HG02571 (cell line): ENCODE measurements at regions not wholly inside any gene's neighbourhood (a gene's known extent, or its start where the extent isn't known, plus 50 kb on each side); places are given as distances from the start of the nearest gene placed in this dataset.
"Not testable (repeated sequence)": the region's sequence is repeated elsewhere in the genome, so short reads cannot be mapped to it uniquely, and the experiment has no call there.

Source experiments
- ATAC-seq: cut with Tn5 transposase; IDR thresholded peaks from one replicate; pipeline ENCODE4 v1.9.1; 2021; ENCODE audit warnings: mild to moderate bottlenecking, moderate library complexity; ENCODE audit not compliant: unreplicated experiment

DNA sequence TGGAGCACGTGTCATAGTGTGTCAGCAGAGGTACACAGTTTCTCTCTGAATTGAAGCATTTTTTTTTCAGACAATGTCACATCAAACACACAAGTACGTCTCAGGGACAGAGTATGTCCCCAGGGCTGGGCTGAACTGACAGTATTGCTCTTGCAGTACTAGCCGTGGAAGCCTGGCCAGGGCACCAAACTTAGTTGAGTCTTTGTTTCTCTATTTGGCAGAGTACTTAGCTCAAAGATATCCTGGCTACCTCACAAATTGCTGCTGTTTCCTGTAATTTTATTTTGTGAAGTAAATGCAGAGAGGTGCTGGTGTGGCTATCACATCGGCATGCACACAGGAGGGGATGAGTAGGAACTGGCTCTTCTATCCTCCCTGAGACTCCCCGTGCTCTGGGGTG, 691.6 kb upstream of the HS6ST1 start:
- ATAC-seq = no peak

DNA sequence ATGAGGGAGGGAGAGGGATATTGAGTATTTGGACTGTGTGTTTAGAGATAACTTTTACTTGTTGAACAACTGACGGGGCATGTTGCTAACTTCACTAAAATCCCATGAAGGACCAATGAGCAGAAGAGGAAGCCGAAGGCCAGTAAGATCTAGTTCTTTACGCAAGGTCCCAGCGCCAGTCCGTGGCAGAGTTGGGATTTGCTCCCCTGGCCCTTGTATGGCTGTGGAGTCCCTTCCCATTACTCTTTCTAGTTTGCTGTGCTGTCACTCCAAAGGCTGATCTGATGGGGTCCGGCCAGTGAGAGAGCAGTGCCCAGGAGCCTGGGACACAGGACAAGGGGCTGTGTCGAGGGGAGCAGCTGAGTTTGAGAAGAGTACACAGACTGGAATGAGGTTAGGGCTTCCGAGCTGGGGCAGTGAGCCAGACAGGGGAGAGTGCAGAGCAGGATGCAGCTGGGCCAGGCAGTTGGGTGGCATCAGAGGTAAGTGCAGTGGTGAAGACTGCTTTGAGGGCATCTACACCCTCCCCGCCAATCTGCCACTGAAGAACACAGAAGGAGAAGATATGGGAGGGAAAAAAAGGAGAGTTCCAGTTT, 692.9 kb upstream of the HS6ST1 start:
- no peak for ATAC-seq

DNA sequence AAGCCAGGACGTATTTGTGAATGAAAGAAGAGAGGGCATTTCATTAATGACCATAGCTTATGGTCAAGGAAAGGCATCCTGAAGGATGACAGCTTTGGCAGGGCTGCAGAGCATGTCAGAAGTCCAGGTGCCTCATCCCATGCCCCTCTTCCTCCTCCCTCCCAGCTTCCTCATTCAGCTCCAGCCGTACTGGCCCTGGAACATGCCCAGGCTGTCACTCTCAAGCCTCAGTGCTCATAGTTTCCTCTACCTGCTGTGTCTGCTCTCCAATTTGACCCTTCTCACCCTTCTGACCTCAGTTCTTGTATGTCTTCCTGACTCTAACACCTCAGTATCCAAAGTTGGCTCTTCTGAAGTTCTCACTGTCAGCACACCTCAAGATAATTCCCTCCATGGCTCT, 695.8 kb upstream of the HS6ST1 start:
- ATAC-seq = no peak

DNA sequence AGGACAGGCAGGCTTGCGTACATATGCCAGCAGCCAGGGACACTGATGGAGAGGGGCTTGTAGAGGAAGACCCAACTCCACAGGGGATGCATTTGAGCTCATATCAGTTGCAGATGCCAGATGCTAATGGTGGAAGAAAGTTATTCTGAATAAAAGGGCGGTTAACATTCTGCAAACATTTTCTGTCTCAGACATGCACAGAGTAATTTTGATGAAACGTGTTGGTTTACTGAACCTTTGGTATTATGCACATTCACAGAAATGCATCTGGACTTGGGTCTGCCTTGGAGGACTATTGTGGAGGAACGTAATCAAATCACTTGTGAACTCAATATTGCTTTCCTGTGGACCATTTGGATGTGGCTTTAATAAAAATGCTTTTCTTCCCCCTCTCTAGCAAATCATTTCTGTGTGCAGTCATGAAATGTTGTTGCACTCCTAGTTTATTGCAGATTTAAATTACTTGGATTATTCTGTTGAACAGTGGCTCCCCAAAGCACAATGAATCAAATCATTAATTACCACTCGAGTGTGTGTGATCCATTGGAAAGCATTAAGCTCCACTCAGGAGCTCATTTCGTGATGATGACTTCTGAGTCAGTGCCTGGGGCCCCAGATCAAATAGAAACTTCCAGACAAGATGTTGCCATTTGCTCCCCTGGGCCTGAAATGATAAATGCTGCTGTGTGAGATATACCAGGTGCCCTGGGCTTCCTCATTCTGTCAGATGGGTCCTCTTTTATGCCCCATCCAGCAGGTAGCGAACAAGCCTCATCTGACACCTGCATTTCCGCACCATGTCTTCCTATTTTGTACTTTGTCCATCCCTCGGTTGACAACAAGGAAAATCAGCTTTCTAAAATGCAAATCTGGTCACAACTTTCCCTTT, 697.0 kb upstream of the HS6ST1 start:
- ATAC-seq = no peak

DNA sequence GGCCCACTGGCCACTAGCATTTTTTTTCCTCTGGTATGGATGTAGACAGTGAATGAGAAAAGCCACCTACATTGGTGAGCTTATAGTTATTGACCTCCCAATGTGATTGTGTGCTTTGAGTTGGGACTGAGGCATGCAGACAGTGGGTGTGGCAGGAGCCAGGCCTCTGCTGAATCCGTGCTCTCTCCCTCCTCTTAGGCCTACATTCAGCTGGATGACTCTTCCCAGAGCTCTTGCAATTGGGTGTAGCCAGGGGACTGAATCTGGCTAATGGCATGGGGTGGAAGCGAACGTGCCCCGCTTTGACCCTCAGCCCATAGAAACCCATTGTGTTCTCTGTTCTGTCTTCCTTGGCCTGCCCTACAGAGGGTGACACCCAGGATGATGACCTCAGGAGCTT, 698.3 kb upstream of the HS6ST1 start:
- ATAC-seq = no peak

DNA sequence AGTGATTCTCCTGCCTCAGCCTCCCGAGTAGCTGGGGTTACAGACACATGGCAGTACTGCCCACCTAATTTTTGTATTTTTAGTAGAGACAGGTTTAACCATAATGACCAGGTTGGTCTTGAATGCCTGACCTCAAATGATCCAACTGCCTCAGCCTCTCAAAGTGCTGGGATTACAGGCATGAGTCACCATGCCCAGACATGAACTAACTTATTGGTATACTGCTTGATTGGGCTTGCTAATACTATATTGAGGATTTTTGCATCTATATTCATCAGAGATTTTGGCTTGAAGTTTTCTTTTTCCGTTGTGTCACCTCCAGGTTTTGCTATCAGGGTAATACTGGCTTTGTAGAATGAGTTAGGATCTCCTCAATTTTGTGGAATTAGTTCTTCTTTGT, 706.1 kb upstream of the HS6ST1 start:
- ATAC-seq = no peak

DNA sequence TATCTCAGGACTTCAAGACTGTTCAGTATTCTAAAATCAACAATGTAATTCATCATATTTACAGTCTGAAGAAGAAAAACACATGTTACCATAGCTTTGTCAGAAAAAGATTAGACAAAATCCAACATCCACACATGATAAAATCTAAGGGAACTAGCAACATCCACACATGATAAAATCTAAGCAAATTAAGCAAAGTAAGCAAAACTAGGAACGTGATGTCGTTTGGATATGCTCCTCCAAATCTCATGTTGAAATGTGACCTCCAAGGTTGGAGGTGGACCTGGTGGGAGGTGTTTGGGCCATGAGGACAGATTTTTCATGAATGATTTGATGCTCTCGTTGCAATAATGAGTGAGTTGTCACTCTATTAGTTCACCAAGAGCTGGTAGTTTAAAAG, 717.3 kb upstream of the HS6ST1 start:
- no peak for ATAC-seq

DNA sequence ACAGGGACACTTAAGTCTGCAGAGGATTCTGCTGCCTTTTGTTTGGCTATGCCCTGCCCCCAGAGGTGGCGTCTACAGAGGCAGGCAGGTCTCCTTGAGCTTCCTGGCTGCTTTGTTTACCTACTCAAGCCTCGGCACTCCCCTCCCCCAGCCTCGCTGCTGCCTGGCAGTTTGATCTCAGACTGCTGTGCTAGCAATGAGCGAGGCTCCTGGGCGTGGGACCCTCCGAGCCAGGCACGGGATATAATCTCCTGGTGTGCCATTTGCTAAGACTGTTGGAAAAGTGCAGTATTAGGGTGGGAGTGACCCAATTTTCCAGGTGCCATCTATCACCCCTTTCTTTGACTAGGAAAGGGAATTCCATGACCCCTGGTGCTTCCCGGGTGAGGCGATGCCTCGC, 725.0 kb upstream of the HS6ST1 start:
- not testable (repeated sequence) for ATAC-seq

DNA sequence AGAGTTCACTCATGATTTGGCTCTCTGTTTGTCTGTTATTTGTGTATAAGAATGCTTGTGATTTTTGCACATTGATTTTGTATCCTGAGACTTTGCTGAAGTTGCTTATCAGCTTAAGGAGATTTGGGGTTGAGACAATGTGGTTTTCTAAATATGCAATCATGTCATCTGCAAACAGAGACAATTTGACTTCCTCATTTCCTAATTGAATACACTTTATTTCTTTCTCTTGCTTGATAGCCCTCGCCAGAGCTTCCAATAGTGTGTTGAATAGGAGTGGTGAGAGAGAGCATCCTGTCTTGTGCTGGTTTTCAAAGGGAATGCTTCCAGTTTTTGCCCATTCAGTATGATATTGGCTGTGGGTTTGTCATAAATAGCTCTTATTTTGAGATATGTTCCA, 727.8 kb upstream of the HS6ST1 start:
- ATAC-seq = not testable (repeated sequence)

DNA sequence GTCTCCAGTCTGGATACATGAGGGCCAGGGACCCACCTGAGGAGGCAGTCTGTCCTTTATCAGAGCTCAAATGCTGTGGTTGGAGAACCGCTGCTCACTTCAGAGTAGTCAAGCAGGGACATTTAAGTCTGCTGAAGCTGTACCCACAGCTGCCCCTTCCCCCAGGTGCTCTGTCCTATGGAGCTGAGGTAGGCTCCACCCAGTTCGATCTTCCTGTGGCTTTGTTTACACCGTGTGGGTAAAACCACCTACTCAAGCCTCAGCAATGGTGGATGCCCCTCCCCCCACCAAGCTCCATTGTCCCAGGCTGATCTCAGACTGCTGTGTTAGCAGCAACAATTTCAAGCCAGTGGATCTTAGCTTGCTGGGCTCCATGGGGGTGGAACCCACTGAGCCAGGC, 731.4 kb upstream of the HS6ST1 start:
- no peak for ATAC-seq

DNA sequence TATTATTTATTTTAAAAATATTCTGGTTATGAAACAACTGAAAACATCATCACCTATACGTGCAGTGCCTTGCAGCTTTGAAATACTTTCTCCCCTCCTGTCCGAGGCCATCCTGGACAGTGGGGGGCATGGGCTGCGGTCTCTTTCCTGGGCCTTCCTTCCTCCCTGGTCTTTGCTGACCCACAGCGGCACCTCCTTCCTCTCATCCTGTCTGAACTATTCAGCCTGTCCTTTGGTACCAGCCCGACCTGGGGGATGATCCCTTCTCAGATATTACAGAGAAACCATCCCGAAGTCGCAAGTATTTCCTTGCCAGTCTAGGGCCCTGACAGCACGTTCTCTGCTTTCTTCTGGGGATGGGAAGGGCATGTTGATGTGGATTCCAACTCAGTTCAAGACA, 736.6 kb upstream of the HS6ST1 start:
- no peak for ATAC-seq

DNA sequence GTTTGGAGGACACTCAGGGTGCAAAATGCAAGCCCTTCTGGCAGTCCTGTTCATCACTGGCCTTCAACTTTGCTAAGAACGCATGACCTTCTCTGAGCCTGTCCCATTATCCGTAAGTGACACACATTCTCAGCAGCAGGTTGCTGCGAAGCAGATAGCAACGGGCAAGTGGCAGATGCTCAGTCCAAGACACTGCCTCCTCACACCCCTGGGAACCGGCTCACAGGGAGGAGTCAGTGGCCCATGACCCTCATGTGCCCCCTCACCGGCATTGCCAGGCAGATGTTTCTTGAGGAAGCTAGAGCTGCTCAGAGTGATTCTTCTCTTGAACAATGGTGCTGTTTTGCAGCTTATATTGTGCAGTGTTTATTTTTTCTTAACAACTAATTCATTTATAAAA, 737.2 kb upstream of the HS6ST1 start:
- no peak for ATAC-seq

DNA sequence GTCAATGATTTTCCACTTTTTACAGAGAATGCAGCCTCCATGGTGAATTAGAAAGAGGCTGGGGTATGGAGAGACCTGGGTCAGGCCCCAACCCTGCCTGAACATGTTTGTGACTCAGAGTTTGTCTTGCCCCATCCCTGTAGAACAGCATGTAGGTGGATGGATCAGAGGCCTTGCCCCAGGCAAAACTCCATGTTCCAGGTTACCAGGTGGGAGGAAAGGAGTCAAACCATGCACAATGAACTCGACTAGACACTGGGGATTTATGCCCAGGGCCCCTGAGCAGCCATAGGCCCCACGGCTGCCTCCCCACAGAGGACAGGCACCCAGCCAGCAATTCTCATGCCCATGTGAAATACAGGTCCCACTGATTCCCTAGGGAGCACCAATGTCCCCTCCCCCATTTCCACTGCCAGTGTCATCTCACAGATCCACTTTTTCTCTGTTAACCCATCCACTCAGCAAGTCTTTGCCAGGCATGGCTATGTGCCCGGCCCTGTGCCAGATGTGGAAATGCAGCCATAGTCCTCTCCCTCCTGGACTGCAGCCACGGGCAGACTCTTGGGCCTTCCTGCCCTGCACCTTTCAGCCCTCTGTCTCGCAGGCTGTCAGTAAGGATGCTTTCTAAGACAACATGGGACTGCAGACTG, 737.8 kb upstream of the HS6ST1 start:
- no peak for ATAC-seq

DNA sequence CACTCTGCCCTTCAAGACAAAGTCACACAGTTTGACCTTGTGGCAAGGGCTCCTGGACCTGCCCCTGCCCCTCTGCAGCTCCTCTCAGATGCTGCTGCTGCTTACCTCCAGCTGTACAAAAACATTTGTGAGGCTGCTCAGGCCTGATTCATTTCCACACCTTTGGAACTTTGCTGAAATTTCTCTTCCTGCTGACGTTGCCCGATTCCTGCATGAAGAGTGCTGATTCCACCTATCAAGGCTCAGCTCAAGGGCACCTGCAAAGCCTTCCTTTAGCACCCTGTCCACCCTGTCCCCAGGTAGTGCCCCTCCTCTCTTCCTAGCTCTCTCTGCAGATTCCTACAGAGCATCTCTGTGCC, 738.3 kb upstream of the HS6ST1 start:
- ATAC-seq = no peak

DNA sequence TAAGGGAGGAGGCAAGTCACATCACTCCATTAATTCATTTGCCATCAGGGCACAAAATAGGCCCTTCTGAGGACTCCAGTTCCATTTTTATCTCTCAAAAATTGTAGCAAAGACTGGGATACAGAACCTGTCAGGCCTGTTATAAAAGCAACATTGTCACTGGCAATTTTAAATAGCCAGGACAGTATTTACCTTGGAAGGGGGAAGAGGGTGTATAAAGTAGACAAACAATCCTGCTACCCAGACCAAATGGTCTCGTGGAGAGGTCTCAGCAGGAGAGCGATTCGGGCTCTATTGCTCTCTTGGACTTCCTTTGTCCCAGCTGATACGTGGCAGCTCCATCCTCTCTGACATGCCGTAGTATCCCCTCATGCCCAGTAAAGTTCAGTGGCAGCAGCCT, 740.3 kb upstream of the HS6ST1 start:
- ATAC-seq = no peak

DNA sequence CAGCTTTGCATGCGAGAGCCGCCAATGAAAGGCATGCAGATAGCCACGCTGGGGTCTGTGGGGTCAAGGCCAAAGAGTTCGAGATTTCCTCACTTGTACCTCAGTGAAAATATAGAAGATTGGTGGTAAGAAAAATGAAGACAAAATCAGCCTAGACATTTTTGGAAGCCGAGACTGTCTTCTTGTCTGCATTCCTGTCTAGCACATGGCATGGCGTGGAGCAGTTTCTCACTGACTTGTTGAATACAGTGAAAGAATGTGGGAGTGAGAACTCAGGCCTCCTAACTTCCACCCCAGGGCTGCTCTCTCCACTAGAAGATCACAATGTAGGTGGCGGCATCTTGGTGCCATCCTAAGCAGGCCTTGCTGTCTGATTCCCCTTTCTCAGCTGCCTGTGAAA, 740.8 kb upstream of the HS6ST1 start:
- no peak for ATAC-seq

DNA sequence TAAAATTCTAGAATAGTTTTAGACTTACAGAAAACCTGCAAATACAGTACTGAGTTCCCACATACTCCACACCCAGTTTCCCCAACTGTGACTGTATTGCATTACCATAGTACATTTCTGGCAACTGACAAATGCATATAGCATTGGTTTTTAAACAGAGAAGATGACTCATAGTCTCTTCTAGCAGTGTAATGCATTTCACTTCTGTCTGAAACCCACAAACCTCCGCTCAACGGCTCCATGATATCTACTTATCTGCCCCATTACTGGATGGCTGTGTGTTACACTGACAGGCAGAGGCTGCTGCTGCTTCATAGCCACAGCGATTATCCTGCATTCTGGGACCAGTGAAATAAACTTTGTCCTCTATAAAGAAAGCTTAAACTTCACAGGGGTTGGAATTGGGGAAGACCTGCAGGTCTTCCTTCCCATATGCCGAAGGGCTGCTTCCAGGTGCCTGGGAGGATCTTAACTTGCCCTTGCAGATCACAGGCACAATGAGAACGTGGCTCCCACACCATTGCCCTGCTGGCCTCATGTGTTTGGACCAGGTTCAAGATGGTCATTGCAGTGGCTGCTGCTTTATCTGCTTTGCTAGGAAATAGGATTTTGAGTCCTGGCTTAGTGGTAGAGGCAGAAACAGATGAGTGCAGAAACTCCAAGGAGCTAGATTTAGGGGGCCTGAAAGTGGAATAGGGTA, 742.6 kb upstream of the HS6ST1 start:
- ATAC-seq = no peak

DNA sequence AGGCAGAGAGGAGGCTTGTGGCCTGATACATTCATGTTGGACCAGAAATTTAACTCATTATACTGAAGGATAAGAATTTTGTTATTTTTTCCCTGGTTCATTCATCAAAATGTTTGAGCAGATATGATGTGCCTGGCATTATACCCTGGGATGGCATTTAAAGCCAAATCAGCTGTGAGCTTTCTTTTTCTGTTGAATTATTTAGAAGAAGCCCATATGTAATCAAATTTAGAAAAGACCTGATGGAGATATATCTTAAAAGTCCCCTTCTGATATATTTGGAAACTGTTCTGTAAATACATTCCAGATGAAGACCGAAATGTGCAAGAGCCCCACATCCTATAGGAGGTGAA, 743.1 kb upstream of the HS6ST1 start:
- no peak for ATAC-seq

DNA sequence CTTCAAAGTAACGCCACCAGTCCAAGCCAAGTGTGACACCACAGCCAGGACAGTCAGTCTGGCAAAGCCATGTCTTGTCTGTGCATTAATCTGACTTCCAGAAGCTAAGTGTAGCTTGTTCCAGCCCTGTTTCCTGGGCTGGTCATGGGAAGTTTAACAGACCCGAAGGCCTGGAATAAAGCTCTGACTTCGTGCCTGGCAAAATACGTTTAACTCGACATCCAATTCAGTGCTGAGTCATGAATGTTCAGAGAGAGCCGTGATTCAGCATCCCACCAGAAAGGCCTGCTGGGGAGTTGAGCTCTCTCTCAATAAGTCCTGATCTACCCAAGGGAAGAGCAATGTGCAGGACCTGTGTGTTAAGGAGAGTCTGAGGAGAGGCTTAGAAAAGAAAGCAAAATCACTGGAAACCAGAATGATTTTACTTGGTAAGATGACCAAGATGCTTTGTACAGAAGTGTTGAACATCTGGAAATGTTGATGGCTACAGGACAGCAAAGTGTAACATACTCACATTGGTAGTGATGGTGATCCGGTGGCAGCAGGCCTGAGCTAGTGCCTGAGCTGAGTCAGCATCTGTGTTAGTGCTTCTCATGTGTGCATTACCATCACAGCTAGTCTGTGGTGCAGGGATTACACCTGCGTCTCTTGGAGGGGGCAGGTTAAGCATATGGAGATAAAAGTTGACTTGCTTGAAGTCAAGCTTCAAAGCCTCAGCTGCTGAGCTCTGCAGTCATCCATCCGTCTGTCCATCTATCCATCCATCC, 743.7 kb upstream of the HS6ST1 start:
- no peak for ATAC-seq

DNA sequence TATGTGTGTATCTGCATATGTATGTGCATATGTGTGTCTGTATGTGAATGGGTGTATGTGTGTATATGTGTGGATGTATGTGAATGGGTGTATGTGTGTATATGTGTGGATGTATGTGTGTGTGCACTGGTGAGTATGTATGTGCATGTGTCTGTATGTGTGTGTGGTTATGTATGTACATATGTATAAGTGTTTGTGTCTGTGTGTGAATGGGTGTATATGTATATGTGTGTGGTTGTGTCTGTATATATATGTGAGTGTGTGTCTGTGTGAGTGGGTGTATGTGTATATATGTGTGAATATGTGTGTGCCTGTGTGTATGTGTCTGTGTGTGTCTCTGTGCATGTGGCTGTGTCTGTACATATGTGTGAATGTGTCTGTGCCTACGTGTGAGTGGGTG, 748.4 kb upstream of the HS6ST1 start:
- no peak for ATAC-seq

DNA sequence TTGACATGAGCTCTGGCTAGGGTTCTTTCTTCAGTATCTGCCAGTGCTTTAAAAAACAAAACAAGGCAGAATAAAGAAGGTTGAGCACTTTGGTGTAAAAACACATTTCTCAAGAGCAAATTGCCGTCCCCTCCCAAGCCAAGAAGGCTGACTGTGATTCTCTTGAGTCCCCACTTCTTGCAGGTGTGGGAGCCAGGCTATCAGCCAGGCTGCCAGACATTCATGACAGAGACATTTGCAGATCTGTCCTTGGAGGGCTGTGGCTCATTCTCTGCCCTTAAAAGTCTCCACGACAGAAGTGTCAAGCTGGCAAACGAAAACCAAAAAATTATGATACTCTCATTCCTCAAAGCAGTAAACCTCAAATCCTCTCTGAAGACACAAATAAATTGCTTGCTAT, 749.3 kb upstream of the HS6ST1 start:
- no peak for ATAC-seq
